Thoracic aorta (tissue), 2 donors: ENCODE measurements at regions not wholly inside any gene's neighbourhood (a gene's known extent, or its start where the extent isn't known, plus 50 kb on each side); places are given as distances from the start of the nearest gene placed in this dataset.

Source experiments
- ATAC-seq: fragments of 150-250 bp; one replicate; pipeline ENCODE4 v1.8.0; 2017; ENCODE audit warnings: low read depth; ENCODE audit not compliant: insufficient number of reproducible peaks, low FRiP score
- DNase-seq: peaks from one replicate; pipeline ENCODE4 v3.0.0-alpha.2; 2020; ENCODE audit warnings: low spot score
- H3K27ac ChIP-seq, 2 donors: fragments of 200-600 bp; sonication (generic); 1 replicate in 1 of 2; 2 replicates in 1 of 2; pipeline ENCODE4 v1.5.1; 2016; ENCODE audit warnings: mild to moderate bottlenecking in 2 of 2, moderate library complexity in 2 of 2
- H3K27me3 ChIP-seq: fragments of 200-600 bp; sonication (generic); replicated peaks from 2 replicates; pipeline ENCODE4 v1.6.0; 2016; ENCODE audit warnings: mild to moderate bottlenecking; ENCODE audit not compliant: insufficient read depth
- H3K36me3 ChIP-seq: fragments of 200-600 bp; sonication (generic); one replicate; pipeline ENCODE4 v1.5.1; 2016
- H3K4me1 ChIP-seq, 2 donors: fragments of 200-600 bp; sonication (generic); 1 replicate in 1 of 2; 2 replicates in 1 of 2; pipeline versions ENCODE4 v1.5.1 to v1.6.0; 2016; ENCODE audit warnings: low read depth in 2 of 2, mild to moderate bottlenecking in 1 of 2; ENCODE audit not compliant: control insufficient read depth in 1 of 2
- H3K4me3 ChIP-seq: fragments of 200-600 bp; sonication (generic); 2 replicates; pipeline ENCODE4 v1.5.1; 2016; ENCODE audit warnings: mild to moderate bottlenecking
- H3K9me3 ChIP-seq: fragments of 200-600 bp; sonication (generic); 2 replicates; pipeline ENCODE4 v1.5.1; 2016
- TF ChIP-seq, protein P1 (sequence below): fragments of 200-600 bp; sonication (generic); IDR thresholded peaks from one replicate; pipeline ENCODE4 v1.5.1; 2019; ENCODE audit warnings: antibody characterized with exemption

DNA sequence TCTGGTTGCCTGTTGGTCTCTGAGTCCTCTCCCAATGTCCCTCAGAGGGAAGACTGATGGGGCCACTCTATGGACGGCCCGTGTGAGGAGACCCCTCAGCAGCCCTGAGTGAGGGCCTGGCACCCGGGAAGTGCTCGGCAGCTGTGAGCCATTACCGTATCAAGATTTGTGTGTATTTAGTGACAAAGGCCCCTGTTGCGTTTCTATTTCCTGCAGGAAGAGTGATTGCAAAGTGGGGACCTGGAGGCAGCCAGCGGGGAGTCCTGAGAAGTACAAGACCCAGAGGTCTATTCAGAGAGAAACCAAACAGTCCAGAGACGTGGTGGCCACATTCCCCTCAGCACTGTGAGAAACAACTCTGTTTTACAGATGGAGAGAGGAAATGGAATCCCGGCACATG is 51.1 kb upstream of the CHST15 start:
- TF ChIP-seq, protein P1, sequence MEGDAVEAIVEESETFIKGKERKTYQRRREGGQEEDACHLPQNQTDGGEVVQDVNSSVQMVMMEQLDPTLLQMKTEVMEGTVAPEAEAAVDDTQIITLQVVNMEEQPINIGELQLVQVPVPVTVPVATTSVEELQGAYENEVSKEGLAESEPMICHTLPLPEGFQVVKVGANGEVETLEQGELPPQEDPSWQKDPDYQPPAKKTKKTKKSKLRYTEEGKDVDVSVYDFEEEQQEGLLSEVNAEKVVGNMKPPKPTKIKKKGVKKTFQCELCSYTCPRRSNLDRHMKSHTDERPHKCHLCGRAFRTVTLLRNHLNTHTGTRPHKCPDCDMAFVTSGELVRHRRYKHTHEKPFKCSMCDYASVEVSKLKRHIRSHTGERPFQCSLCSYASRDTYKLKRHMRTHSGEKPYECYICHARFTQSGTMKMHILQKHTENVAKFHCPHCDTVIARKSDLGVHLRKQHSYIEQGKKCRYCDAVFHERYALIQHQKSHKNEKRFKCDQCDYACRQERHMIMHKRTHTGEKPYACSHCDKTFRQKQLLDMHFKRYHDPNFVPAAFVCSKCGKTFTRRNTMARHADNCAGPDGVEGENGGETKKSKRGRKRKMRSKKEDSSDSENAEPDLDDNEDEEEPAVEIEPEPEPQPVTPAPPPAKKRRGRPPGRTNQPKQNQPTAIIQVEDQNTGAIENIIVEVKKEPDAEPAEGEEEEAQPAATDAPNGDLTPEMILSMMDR: no peak
- Histone ChIP-seq H3K27me3 (no peaks in the 10 kb centered on the region), H3K27ac (no peak overlapping the region), H3K9me3 (no peaks in the 10 kb centered on the region), H3K36me3 (no peaks in the 10 kb centered on the region), H3K4me3 (no peak overlapping the region), H3K4me1 (peaks cover 0 to under 1% of the 10 kb centered on the region in 2 donors)
- ATAC-seq (no peak), DNase-seq (no peak)

- no peak for DNase-seq
- no peak for ATAC-seq
- TF ChIP-seq, protein P1: no peak
- Histone ChIP-seq H3K36me3 (no peaks in the 10 kb centered on the region), H3K4me3 (no peak overlapping the region), H3K4me1 (peaks cover 0 to 8% of the 10 kb centered on the region in 2 donors), H3K27ac (no peak overlapping the region), H3K27me3 (no peaks in the 10 kb centered on the region), H3K9me3 (no peaks in the 10 kb centered on the region)
Observed at GRCh38 chr10:124143721-124144120, 50.3 kb upstream of the CHST15 start.
